HS-5 (cell line): ENCODE measurements at regions not wholly inside any gene's neighbourhood (a gene's known extent, or its start where the extent isn't known, plus 50 kb on each side); places are given as distances from the start of the nearest gene placed in this dataset.
"Not testable (repeated sequence)": the region's sequence is repeated elsewhere in the genome, so short reads cannot be mapped to it uniquely, and the experiment has no call there.

Experiments used
- DNase-seq: peaks from one replicate; pipeline ENCODE4 v3.0.0-alpha.2; 2012; ENCODE audit warnings: low read depth

DNA sequence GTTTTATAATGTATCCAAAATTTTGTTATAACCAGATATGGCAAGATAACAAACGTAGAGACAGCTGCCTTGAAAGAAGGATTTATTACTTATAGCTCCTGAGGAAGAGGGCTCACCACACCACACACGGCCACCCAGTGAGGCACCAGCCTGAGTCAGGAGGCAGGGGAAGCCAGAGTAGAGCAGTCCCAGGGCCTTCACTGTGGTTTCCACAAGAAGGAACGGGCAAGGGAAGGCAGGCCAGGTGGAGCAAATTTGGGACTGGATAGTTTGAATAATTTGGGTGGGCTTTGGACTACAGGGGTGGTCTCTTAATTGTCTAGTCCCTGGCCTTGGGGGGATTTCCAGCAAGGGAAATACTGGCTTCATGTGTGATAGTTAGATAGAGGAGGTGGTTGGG, 72.5 kb downstream of the RRAGC start:
- no peak for DNase-seq

DNA sequence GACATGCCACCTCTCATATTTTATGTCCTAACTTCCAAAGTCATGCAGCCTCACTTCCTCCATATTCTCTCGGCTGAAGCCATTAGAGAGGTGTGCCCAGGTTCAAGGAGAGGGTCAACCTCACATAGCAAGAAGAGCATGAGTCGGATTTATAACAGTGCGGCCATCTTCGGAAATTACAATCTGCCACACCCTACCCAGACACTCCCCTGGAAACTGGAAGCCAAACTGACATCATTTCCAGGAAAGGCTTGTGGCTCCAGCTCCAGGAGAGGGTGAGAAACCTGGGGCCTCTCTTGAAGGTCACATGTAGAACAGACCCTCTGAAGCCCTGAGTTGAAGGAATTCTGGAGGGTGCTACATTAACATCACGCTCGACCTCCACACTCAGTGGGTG, 73.5 kb downstream of the RRAGC start:
- DNase-seq: no peak

GRCh38 chr1:38785285-38786039, 74.1 kb downstream of the RRAGC start:
- DNase-seq: no peak

GRCh38 chr1:38784452-38785284, 74.9 kb downstream of the RRAGC start:
- DNase-seq: no peak

DNA sequence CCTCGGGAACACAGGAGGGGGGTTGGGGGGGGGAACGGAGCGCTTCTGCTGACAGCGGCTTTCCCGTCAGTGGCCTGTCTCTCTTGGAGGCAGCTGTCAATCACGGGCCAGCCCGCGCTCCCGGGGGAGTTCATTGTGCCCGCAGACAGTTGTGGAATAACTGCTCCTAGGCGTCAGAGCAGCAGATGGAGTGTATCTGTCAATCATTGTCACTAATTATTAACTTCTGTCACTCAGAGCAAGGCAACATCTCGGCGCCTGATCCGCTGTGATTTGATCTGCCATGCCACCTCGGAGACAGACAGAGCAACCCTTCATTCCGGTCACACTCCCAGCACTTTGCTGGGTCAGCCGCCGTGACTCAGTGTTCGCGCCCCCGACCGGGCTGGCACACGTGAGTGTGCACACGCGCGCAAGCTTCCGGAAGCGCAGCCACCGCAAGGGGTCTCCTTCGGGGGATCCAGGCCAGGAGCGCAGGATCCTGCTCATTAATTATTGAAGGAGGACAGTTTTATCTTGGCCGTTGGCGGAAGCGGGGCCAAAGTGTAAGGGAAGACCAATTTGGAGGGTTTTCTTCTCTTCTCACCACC, 75.8 kb downstream of the RRAGC start:
- DNase-seq: no peak

GRCh38 chr1:38781872-38782617, 77.5 kb downstream of the RRAGC start:
- DNase-seq: no peak

DNA sequence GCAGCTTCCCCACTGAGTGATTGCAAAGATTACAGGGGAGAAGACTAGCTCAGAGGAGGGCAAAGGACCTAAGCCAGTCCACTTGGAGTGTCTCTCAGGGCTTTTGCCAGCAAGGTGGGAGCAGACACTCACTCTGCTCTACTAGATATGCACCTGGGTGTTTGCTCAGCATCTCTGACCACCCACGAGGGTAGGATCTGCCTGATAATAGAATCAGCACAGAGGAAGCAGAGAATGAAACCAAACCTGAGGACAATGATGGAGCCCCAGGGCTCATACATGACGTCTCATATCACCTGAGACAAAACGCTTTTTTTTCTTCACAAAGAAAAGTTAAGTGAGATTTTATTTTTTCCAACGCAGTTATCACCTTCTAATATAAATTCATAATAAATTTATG, 79.4 kb downstream of the RRAGC start:
- DNase-seq: no peak

DNA sequence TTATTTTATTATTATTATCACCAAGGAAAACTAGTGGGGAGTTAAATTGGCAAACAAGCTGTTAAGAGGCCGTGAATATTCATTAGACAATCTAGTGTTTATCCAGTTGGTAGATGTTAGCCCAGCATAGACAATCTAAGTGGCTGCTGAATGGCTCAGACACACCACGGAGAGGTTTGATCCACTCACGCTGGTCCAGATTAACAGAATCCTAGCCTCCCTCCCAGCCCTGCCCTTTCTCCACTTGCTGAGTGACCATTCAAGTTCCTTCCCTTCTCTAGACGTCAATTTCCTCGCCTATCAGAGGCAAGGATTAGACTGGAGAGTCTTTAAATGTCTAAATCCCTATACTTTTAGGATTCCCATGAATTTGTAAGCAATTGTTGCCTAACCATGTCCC, 80.1 kb downstream of the RRAGC start:
- no peak for DNase-seq

DNA sequence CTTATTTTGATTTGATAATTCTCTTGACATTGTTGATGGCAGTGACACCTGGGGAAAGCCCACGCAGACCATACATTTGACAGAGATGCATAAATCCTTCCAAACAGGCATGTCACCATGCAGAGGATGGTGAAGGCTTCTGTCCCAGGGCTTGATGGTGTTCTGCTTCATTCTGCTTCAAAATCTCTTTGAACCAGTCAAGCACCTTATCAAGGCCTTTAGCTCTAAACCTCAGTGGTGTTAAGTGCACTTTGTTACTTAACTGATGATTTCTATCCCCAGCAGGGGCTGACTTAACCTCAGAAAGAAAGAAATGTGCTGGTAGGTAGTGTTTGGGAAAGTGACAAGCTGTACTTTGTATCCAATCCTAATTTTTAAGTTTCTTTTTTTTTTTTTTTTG, 81.1 kb downstream of the RRAGC start:
- no peak for DNase-seq

GRCh38 chr1:38778051-38778450, 81.5 kb downstream of the RRAGC start:
- no peak for DNase-seq

DNA sequence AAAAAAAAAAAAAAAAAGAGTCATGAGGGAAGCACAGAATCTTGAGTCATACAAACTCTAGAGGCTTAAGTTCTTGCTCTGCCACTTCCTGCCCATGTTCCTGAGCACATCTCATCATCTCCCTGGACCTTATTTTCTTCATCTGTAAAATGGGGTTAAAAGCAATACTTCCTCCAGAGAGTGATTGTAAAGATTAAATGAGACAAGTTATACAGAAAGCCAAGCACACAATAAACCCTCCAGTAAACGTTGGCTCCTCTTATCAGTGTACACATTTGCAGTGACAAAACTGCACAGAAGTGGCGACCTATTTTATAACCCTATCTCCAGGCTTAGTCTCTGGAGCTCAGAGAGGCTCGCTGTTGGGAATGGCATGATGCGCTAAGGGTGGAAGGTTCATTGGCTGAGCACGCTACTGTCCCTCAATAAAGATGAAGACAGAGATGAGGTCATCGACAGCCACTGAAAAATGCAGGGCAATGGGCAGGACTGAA, 82.1 kb downstream of the RRAGC start:
- no peak for DNase-seq

DNA sequence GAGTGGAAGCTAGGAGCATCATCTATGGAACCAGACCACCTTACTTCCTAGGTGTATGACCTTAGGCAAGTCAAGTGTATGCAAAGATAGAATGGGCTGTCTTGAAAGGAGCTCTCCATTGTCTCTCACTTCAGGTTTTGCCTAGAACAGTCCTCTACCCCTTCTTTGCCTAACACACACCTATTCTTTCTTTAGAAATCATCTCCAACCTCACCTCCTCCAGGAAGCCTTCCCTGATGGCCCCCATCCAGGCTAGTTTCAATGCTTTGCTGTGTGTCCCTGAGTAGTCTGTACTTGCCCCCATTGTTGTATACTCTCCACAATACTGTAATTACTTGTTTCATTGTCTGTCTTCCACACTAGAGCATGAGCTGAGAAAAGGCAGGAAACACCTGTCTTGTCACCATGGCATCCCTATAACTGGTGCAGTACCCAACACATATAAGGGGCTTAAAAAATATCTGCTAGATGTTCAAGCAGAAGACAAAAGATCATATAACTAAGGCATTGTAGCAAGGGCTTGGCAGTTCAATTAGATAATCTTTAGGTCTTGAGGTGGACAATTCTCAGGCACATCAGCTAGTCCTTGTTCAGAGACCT, 83.0 kb downstream of the RRAGC start:
- DNase-seq: no peak

DNA sequence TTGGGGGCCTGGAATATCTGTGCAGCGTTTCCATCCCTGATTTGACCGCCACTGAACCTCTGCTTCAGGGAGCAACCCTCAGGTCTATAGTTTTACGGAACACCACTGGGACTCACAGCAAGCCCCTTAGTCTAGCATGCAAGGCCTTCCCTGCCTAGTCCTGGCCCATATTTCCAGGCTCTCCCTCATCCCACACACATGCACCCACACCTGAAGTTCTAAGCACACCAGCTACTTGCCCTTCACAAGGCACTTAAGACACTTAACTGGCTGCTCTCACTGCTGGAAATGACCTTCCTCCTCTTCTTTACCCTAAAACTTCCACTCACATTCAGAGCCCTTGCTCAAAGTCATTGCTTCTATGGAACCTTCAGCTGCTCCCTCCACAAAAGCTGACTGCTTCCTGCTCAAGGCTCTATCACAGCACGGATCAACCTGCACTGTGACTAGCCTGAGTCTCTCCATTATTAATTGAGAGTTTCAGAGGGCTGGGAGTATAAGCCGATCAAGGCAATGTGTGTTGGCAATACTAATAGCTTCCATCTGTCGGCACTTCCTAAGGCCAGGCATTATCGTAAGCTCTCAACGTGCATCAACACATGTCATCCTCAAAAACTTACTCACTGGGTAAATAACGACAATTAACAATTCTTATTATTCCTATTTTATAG, 84.3 kb downstream of the RRAGC start:
- DNase-seq: no peak

DNA sequence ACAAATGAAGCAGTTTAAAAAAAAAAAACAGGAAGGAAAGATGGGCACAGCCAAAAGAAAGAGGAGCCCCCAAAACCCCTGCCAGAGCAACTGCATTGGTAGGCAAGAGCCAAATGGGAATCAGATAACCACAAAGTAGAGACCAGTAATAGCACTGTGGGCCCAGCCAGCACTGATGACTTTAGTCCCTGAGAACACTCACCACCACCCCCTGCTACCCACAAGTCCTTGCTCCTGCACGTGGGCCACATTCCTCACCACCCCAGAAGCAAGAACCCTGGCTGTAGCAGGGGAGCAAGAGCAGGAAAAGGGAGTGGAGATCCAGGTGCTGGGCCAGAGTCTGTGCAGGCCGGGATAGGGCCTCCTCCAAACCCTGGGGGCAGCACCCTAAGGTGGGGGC, 86.1 kb downstream of the RRAGC start:
- no peak for DNase-seq

DNA sequence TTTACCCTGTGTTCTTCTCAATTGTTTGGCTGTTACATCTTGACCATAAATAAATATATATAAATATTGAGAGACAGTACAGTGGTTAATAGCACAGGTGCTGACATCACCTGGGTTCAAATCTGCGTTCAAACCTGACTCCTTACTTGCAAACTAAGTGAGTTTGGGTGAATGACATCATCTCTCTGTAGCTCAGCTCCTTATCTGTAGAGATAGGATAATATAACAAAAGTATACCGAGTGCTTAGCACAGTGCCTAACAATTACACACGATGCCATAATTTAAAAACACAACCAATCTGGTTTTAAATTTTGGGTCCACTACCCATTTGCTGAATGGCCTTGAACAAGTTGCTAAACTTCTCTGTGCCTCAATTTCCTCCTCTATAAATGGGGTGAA, 86.6 kb downstream of the RRAGC start:
- no peak for DNase-seq

- no peak for DNase-seq
Measured at GRCh38 chr1:38772026-38772425, 87.5 kb downstream of the RRAGC start.

DNA sequence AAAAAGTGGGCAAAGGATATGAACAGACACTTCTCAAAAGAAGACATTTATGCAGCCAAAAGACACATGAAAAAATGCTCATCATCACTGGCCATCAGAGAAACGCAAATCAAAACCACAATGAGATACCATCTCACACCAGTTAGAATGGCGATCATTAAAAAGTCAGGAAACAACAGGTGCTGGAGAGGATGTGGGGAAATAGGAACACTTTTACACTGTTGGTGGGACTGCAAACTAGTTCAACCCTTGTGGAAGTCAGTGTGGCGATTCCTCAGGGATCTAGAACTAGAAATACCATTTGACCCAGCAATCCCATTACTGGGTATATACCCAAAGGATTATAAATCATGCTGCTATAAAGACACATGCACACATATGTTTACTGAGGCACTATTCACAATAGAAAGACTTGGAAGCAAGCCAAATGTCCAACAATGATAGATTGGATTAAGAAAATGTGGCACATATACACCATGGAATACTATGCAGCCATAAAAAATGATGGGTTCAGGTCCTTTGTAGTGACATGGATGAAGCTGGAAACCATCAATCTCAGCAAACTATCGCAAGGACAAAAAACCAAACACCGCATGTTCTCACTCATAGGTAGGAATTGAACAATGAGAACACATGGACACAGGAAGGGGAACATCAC, 88.9 kb downstream of the RRAGC start:
- DNase-seq: not testable (repeated sequence)

- no peak for DNase-seq
Measured at GRCh38 chr1:38766125-38766524, 93.4 kb downstream of the RRAGC start.

DNA sequence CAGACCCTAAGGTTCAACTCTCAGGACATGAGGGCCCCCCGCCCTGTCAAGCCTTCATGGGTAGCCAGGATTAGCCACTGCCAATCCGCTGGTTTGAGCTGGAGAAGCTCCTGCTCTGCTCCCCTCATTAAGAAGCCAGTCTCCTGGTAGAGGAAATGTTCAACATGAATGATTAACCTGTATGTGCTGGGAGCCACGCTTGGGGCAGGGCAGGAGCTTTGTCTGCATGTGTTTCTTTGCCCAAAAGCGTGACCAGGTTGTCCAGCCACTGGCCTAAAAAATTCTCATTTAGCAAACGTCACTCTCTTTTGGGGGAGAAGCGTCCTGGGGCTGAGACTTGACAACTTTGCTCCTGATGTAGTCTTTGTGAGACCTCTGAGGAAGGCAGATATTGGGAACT, 96.5 kb downstream of the RRAGC start:
- no peak for DNase-seq

- no peak for DNase-seq
Measured at GRCh38 chr1:38760562-38760961, 99.0 kb downstream of the RRAGC start.

- no peak for DNase-seq
Measured at GRCh38 chr1:38758820-38759219, 100.8 kb downstream of the RRAGC start.
